Fibroblast of lung (primary cell): ENCODE measurements at regions not wholly inside any gene's neighbourhood (a gene's known extent, or its start where the extent isn't known, plus 50 kb on each side); places are given as distances from the start of the nearest gene placed in this dataset.

Source experiments
- DNase-seq, 2 donors: peaks; one replicate each; pipeline versions ENCODE4 v3.0.0 to v3.0.0-alpha.2; 2010; ENCODE audit warnings: low read depth in 2 of 2
- H2AFZ ChIP-seq: 2 replicates; pipeline ENCODE4 v1.5.1; 2012; ENCODE audit warnings: low read length, control low read depth, inconsistent platforms
- H3K27ac ChIP-seq: 2 replicates; pipeline ENCODE4 v1.5.1; 2011; ENCODE audit warnings: low read length, control low read depth; ENCODE audit not compliant: insufficient read depth
- H3K27me3 ChIP-seq: 2 replicates; pipeline ENCODE4 v1.5.1; 2011; ENCODE audit warnings: mild to moderate bottlenecking, low read length; ENCODE audit not compliant: control insufficient read depth, insufficient read depth
- H3K36me3 ChIP-seq: 2 replicates; pipeline ENCODE4 v1.5.1; 2011; ENCODE audit warnings: low read length; ENCODE audit not compliant: control insufficient read depth, insufficient read depth
- H3K4me1 ChIP-seq: 2 replicates; pipeline ENCODE4 v1.5.1; 2011; ENCODE audit warnings: low read length; ENCODE audit not compliant: control insufficient read depth, insufficient read depth; ENCODE audit errors: extremely low read depth
- H3K4me2 ChIP-seq: 2 replicates; pipeline ENCODE4 v1.5.1; 2011; ENCODE audit warnings: low read length, control low read depth; ENCODE audit not compliant: insufficient read depth; ENCODE audit errors: extremely low read depth
- H3K4me3 ChIP-seq, 4 experiments: fragments of 200-600 bp in 1 of 4; sonication (generic) in 1 of 4; replicated peaks in 1 of 4; 2 replicates each; pipeline ENCODE4 v1.5.1; 2011 to 2016; ENCODE audit warnings: low read length in 4 of 4, low read depth in 3 of 4, mild to moderate bottlenecking in 3 of 4, control low read depth in 2 of 4, inconsistent platforms in 1 of 4, mixed read lengths in 1 of 4; ENCODE audit not compliant: insufficient read depth in 1 of 4; ENCODE audit errors: control extremely low read depth in 1 of 4
- H3K79me2 ChIP-seq: 2 replicates; pipeline ENCODE4 v1.5.1; 2012; ENCODE audit warnings: mild to moderate bottlenecking, low read length, inconsistent platforms; ENCODE audit not compliant: control insufficient read depth, insufficient read depth
- H3K9ac ChIP-seq: 2 replicates; pipeline ENCODE4 v1.5.1; 2011; ENCODE audit warnings: mild to moderate bottlenecking, low read length, control low read depth; ENCODE audit not compliant: insufficient read depth
- H3K9me3 ChIP-seq: 2 replicates; pipeline ENCODE4 v1.5.1; 2012; ENCODE audit warnings: low read depth, low read length; ENCODE audit not compliant: control insufficient read depth, insufficient read depth
- H4K20me1 ChIP-seq: 2 replicates; pipeline ENCODE4 v1.5.1; 2011; ENCODE audit warnings: low read length; ENCODE audit not compliant: control insufficient read depth, insufficient read depth; ENCODE audit errors: extremely low read depth
- CTCF ChIP-seq, 2 donors: IDR thresholded peaks in 1 of 2; conservative IDR thresholded peaks in 1 of 2; 1 replicate in 1 of 2; 2 replicates in 1 of 2; pipeline ENCODE4 v1.5.1; 2011 to 2012; ENCODE audit warnings: low read length in 2 of 2, control low read depth in 1 of 2, inconsistent platforms in 1 of 2, low read depth in 1 of 2, mild to moderate bottlenecking in 1 of 2
- EZH2 ChIP-seq: IDR thresholded peaks from 2 replicates; pipeline ENCODE4 v1.5.1; 2012; ENCODE audit warnings: low read length, control low read depth, mild to moderate bottlenecking; ENCODE audit errors: missing control alignments

- Histone ChIP-seq H3K36me3 (no peaks in the 10 kb centered on the region), H3K4me2 (no peak overlapping the region), H4K20me1 (no peaks in the 10 kb centered on the region), H3K4me1 (no peaks in the 10 kb centered on the region), H3K9ac (no peak overlapping the region), H3K27me3 (no peaks in the 10 kb centered on the region), H3K27ac (no peak overlapping the region), H3K79me2 (no peaks in the 10 kb centered on the region), H3K4me3 (peak overlapping the region in 1 of 4 experiments; percentile 21), H3K9me3 (no peaks in the 10 kb centered on the region), H2AFZ (no peak overlapping the region)
- no peak for TF ChIP-seq EZH2
- TF ChIP-seq CTCF (conservative IDR thresholded peaks at IDR 0.05 in 1 of 2, IDR thresholded peaks at IDR 0.05 in 1 of 2; ENCODE audit: low read depth in 1 of 2, low read length in 2 of 2): no peak
- DNase-seq: no peak
Measured at GRCh38 chr10:10921826-10922461, 95.7 kb upstream of the CELF2 start.

- H3K9ac ChIP-seq: no peak overlapping the region
- DNase-seq: no peak
- no peaks in the 10 kb centered on the region for H3K9me3 ChIP-seq
- no peaks in the 10 kb centered on the region for H4K20me1 ChIP-seq
- H2AFZ ChIP-seq: no peak overlapping the region
- TF ChIP-seq EZH2 (no peak), CTCF (conservative IDR thresholded peaks at IDR 0.05 in 1 of 2, IDR thresholded peaks at IDR 0.05 in 1 of 2; ENCODE audit: low read depth in 1 of 2, low read length in 2 of 2) (no peak)
- no peak overlapping the region for H3K4me3 ChIP-seq
- H3K79me2 ChIP-seq: no peaks in the 10 kb centered on the region
- no peaks in the 10 kb centered on the region for H3K36me3 ChIP-seq
- H3K27ac ChIP-seq: no peak overlapping the region
- no peaks in the 10 kb centered on the region for H3K4me1 ChIP-seq
- H3K4me2 ChIP-seq: no peak overlapping the region
- H3K27me3 ChIP-seq: no peaks in the 10 kb centered on the region
Measured at GRCh38 chr10:10923029-10923651, 94.5 kb upstream of the CELF2 start.

- no peak overlapping the region for H3K27ac ChIP-seq
- no peaks in the 10 kb centered on the region for H3K9me3 ChIP-seq
- no peak for DNase-seq
- no peak overlapping the region for H3K4me2 ChIP-seq
- no peak overlapping the region for H3K9ac ChIP-seq
- H3K79me2 ChIP-seq: no peaks in the 10 kb centered on the region
- H3K4me1 ChIP-seq: no peaks in the 10 kb centered on the region
- no peak overlapping the region for H2AFZ ChIP-seq
- no peak overlapping the region for H3K4me3 ChIP-seq
- H4K20me1 ChIP-seq: no peaks in the 10 kb centered on the region
- no peaks in the 10 kb centered on the region for H3K36me3 ChIP-seq
- TF ChIP-seq EZH2 (no peak), CTCF (conservative IDR thresholded peaks at IDR 0.05 in 1 of 2, IDR thresholded peaks at IDR 0.05 in 1 of 2; ENCODE audit: low read depth in 1 of 2, low read length in 2 of 2) (no peak)
- H3K27me3 ChIP-seq: no peaks in the 10 kb centered on the region
Measured at GRCh38 chr10:10925667-10926066, 92.0 kb upstream of the CELF2 start.
